Epithelial cell of proximal tubule (primary cell): ENCODE measurements at regions not wholly inside any gene's neighbourhood (a gene's known extent, or its start where the extent isn't known, plus 50 kb on each side); places are given as distances from the start of the nearest gene placed in this dataset.

Experiments used
- DNase-seq: peaks from one replicate; pipeline ENCODE4 v3.0.0-alpha.2; 2011; ENCODE audit warnings: low read depth
- H3K4me3 ChIP-seq: 2 replicates; pipeline ENCODE4 v1.5.1; 2011; ENCODE audit warnings: low read depth, mild to moderate bottlenecking, low read length
- CTCF ChIP-seq: conservative IDR thresholded peaks from 2 replicates; pipeline ENCODE4 v1.5.1; 2012; ENCODE audit warnings: low read depth, mild to moderate bottlenecking, low read length

GRCh38 chr4:104719539-104720230, 225.0 kb upstream of the CXXC4 start:
- no peak for DNase-seq
- no peak overlapping the region for H3K4me3 ChIP-seq
- no peak for TF ChIP-seq CTCF

GRCh38 chr4:104722467-104722866, 227.8 kb upstream of the CXXC4 start:
- TF ChIP-seq CTCF, result no peak
- no peak for DNase-seq
- H3K4me3 ChIP-seq, result no peak overlapping the region

GRCh38 chr4:104726002-104726401, 231.3 kb upstream of the CXXC4 start:
- no peak overlapping the region for H3K4me3 ChIP-seq
- DNase-seq, result no peak
- TF ChIP-seq CTCF, result no peak

GRCh38 chr4:104727643-104728042, 232.9 kb upstream of the CXXC4 start:
- DNase-seq, result no peak
- no peak for TF ChIP-seq CTCF
- no peak overlapping the region for H3K4me3 ChIP-seq

GRCh38 chr4:104728380-104729122, 233.9 kb upstream of the CXXC4 start:
- DNase-seq, result peak; percentile 93
- H3K4me3 ChIP-seq, result no peak overlapping the region
- no peak for TF ChIP-seq CTCF

GRCh38 chr4:104732766-104733165, 238.1 kb upstream of the CXXC4 start:
- DNase-seq, result no peak
- no peak for TF ChIP-seq CTCF
- no peak overlapping the region for H3K4me3 ChIP-seq
